Natural killer cell (primary cell): ENCODE measurements at regions not wholly inside any gene's neighbourhood (a gene's known extent, or its start where the extent isn't known, plus 50 kb on each side); places are given as distances from the start of the nearest gene placed in this dataset.

Experiments used
- ATAC-seq, 3 donors: fragments of 150-1000 bp in 2 of 3; fragments of 200-7000 bp in 1 of 3; cut with Tn5 transposase; 1 replicate in 1 of 3; 2 replicates in 2 of 3; pipeline ENCODE4 v1.10.0; 2021; ENCODE audit warnings: mild to moderate bottlenecking in 2 of 3, moderate library complexity in 2 of 3
- DNase-seq, 2 donors: peaks; one replicate each; pipeline versions ENCODE4 v3.0.0 to v3.0.0-alpha.2; 2013 to 2021; ENCODE audit warnings: mixed read lengths in 1 of 2
- H3K27ac ChIP-seq: one replicate; pipeline ENCODE4 v1.5.1; 2013; ENCODE audit warnings: mild to moderate bottlenecking, low read length
- H3K27me3 ChIP-seq: one replicate; pipeline ENCODE4 v1.6.1; 2013; ENCODE audit warnings: low read length; ENCODE audit not compliant: control insufficient read depth, insufficient read depth
- H3K36me3 ChIP-seq: one replicate; pipeline ENCODE4 v1.6.1; 2013; ENCODE audit warnings: low read length; ENCODE audit not compliant: control insufficient read depth, insufficient read depth
- H3K4me1 ChIP-seq: one replicate; pipeline ENCODE4 v1.6.1; 2013; ENCODE audit warnings: low read length; ENCODE audit not compliant: control insufficient read depth, insufficient read depth
- H3K4me3 ChIP-seq: one replicate; pipeline ENCODE4 v1.5.1; 2013; ENCODE audit warnings: low read length
- H3K9me3 ChIP-seq: one replicate; pipeline ENCODE4 v1.6.1; 2013; ENCODE audit warnings: low read length; ENCODE audit not compliant: control insufficient read depth, insufficient read depth
- H3K27ac Mint-ChIP-seq, 2 donors: one replicate each; pipeline ENCODE4 v1.8.0; 2022; ENCODE audit warnings: mild to moderate bottlenecking in 2 of 2, mixed read lengths in 2 of 2, moderate library complexity in 1 of 2
- H3K27me3 Mint-ChIP-seq, 2 donors: one replicate each; pipeline ENCODE4 v1.8.0; 2022; ENCODE audit warnings: low read depth in 2 of 2, mixed read lengths in 2 of 2
- H3K36me3 Mint-ChIP-seq: one replicate; pipeline ENCODE4 v1.8.0; 2022; ENCODE audit warnings: mixed read lengths
- H3K4me1 Mint-ChIP-seq, 2 donors: one replicate each; pipeline ENCODE4 v1.8.0; 2022; ENCODE audit warnings: mixed read lengths in 2 of 2
- H3K4me3 Mint-ChIP-seq: one replicate; pipeline ENCODE4 v1.8.0; 2022; ENCODE audit warnings: mild to moderate bottlenecking, moderate library complexity, mixed read lengths
- H3K9me3 Mint-ChIP-seq, 2 donors: one replicate each; pipeline ENCODE4 v1.8.0; 2022; ENCODE audit warnings: mixed read lengths in 2 of 2
- WGBS: methylation state at CpG from one replicate; pipeline ENCODE4 v1.1.7; 2013; ENCODE audit warnings: missing lambda C conversion rate; ENCODE audit not compliant: insufficient coverage; 5-methylcytosine and 5-hydroxymethylcytosine counted together
- intact Hi-C: fragments of 100-400 bp; cut with micrococcal nuclease; formaldehyde crosslinking; loops from one replicate; pipeline ENCODE4 v1.14.2; 2022
- TF ChIP-seq, protein P1 (sequence below): fragments of 200-600 bp; IDR thresholded peaks from one replicate; pipeline ENCODE4 v1.8.0; 2022; ENCODE audit warnings: antibody characterized with exemption

GRCh38 chr11:119525867-119526196 lies 102.9 kb upstream of the THY1 start:
- whole genome bisulfite sequencing = 80% methylated on average over 5 of the region's 5 CpGs
- Histone ChIP-seq H3K9me3 (no peaks in the 10 kb centered on the region), H3K27me3 (no peaks in the 10 kb centered on the region), H3K27ac (no peak overlapping the region), H3K4me1 (peaks cover 15% of the 10 kb centered on the region), H3K36me3 (no peaks in the 10 kb centered on the region), H3K4me3 (no peak overlapping the region)
- Mint-ChIP-seq H3K4me3 (no peak overlapping the region), H3K9me3 (no peaks in the 10 kb centered on the region), H3K27me3 (peaks cover 11 to 13% of the 10 kb centered on the region in 2 donors), H3K4me1 (no peaks in the 10 kb centered on the region), H3K27ac (no peak overlapping the region), H3K36me3 (no peaks in the 10 kb centered on the region)
- TF ChIP-seq, protein P1, sequence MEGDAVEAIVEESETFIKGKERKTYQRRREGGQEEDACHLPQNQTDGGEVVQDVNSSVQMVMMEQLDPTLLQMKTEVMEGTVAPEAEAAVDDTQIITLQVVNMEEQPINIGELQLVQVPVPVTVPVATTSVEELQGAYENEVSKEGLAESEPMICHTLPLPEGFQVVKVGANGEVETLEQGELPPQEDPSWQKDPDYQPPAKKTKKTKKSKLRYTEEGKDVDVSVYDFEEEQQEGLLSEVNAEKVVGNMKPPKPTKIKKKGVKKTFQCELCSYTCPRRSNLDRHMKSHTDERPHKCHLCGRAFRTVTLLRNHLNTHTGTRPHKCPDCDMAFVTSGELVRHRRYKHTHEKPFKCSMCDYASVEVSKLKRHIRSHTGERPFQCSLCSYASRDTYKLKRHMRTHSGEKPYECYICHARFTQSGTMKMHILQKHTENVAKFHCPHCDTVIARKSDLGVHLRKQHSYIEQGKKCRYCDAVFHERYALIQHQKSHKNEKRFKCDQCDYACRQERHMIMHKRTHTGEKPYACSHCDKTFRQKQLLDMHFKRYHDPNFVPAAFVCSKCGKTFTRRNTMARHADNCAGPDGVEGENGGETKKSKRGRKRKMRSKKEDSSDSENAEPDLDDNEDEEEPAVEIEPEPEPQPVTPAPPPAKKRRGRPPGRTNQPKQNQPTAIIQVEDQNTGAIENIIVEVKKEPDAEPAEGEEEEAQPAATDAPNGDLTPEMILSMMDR = no peak
- ATAC-seq = no peak
- intact Hi-C loops = no loop called here
- no peak for DNase-seq

- H3K27ac Mint-ChIP-seq = no peak overlapping the region
- H3K4me3 ChIP-seq = no peak overlapping the region
- no peaks in the 10 kb centered on the region for H3K9me3 Mint-ChIP-seq
Observed at GRCh38 chr11:119525180-119525866, 102.4 kb upstream of the THY1 start.

DNA sequence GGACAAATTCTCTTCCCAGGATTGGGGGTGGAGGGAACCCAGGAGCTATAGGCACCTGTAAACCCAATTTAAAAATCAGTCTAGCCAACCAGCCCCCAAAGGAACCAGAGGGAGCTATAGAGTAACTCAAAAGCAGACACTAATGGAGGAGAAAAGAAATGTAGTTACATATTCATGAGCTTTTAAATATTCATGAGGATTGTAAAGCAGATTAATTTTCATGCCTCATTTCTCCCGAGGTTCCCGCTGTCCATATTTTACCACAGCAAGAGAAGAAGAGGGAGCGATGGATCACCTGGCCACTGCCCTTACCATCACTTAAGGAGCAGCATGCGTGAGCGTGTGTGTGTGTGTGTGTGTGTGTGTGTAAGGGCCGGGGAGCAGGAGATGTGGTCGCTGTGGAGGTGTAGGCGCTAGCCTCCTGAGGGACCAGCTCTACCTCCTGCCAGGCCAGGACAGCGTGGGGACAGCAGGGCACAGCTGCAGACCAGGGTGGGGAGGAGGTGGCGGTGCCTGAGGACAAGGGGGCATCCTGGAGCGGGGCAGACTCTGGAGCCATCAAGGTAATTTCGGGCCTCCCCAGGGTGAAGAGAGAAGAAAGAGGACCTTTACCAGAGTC lies 100.7 kb upstream of the THY1 start:
- Mint-ChIP-seq H3K27ac (no peak overlapping the region), H3K36me3 (no peaks in the 10 kb centered on the region), H3K4me3 (no peak overlapping the region), H3K4me1 (no peaks in the 10 kb centered on the region), H3K9me3 (no peaks in the 10 kb centered on the region), H3K27me3 (peaks cover 0 to 12% of the 10 kb centered on the region in 2 donors)
- 84% methylated on average over 10 of the region's 12 CpGs for WGBS
- Histone ChIP-seq H3K36me3 (no peaks in the 10 kb centered on the region), H3K4me1 (peaks cover 15% of the 10 kb centered on the region), H3K27ac (no peak overlapping the region), H3K9me3 (no peaks in the 10 kb centered on the region), H3K27me3 (no peaks in the 10 kb centered on the region), H3K4me3 (no peak overlapping the region)
- intact Hi-C loops = no loop called here
- DNase-seq (no peak), ATAC-seq (no peak)
- TF ChIP-seq, protein P1 = no peak

More at GRCh38 chr11:119525180-119525866, 102.4 kb upstream of the THY1 start:
- Mint-ChIP-seq H3K4me3 (no peak overlapping the region), H3K4me1 (no peaks in the 10 kb centered on the region), H3K27me3 (peaks cover 6 to 12% of the 10 kb centered on the region in 2 donors), H3K36me3 (no peaks in the 10 kb centered on the region)
- H3K27ac ChIP-seq = no peak overlapping the region
- no peak for ATAC-seq
- intact Hi-C loops = no loop called here
- no peaks in the 10 kb centered on the region for H3K27me3 ChIP-seq
- H3K36me3 ChIP-seq = no peaks in the 10 kb centered on the region
- peaks cover 15% of the 10 kb centered on the region for H3K4me1 ChIP-seq
- no peaks in the 10 kb centered on the region for H3K9me3 ChIP-seq
- 26% methylated on average over 6 of the region's 7 CpGs for WGBS
- DNase-seq = no peak
- TF ChIP-seq, protein P1 = no peak

- Histone ChIP-seq H3K27me3 (no peaks in the 10 kb centered on the region), H3K27ac (no peak overlapping the region), H3K4me3 (no peak overlapping the region), H3K9me3 (no peaks in the 10 kb centered on the region), H3K36me3 (no peaks in the 10 kb centered on the region), H3K4me1 (peaks cover 15% of the 10 kb centered on the region)
- ATAC-seq = no peak
- no peaks in the 10 kb centered on the region for H3K36me3 Mint-ChIP-seq
- intact Hi-C loops = no loop called here
- no peak overlapping the region for H3K27ac Mint-ChIP-seq
- TF ChIP-seq, protein P1 = no peak
- no peak overlapping the region for H3K4me3 Mint-ChIP-seq
- peaks cover 10 to 12% of the 10 kb centered on the region in 2 donors for H3K27me3 Mint-ChIP-seq
- DNase-seq = no peak
- 87% methylated on average over 3 of the region's 4 CpGs for WGBS
- no peaks in the 10 kb centered on the region for H3K9me3 Mint-ChIP-seq
- no peaks in the 10 kb centered on the region for H3K4me1 Mint-ChIP-seq
Observed at GRCh38 chr11:119522609-119523008, 99.6 kb upstream of the THY1 start.
